ENCODE measurements at regions not wholly inside any gene's neighbourhood (a gene's known extent, or its start where the extent isn't known, plus 50 kb on each side); places are given as distances from the start of the nearest gene placed in this dataset.

GRCh38 chr21:15528346-15528745 is 201.4 kb upstream of the USP25 start:
- no peaks in the 10 kb centered on the region for H3K27me3 ChIP-seq (ENCODE audit: control insufficient read depth in 3 of 3, insufficient read depth in 3 of 3, low read length in 3 of 3)
- no peaks in the 10 kb centered on the region for H3K36me3 ChIP-seq (ENCODE audit: control insufficient read depth in 3 of 3, insufficient read depth in 3 of 3, low read length in 3 of 3)
- no peak overlapping the region for H3K4me3 ChIP-seq (ENCODE audit: low read length in 3 of 3)
- no peak overlapping the region for H3K9ac ChIP-seq (ENCODE audit: low read depth in 1 of 3, low read length in 3 of 3)
- H3K4me1 ChIP-seq (ENCODE audit: control insufficient read depth in 3 of 3, insufficient read depth in 3 of 3, low read length in 3 of 3), result no peaks in the 10 kb centered on the region
- peaks cover 0 to 3% (median 0%) of the 10 kb centered on the region in 3 donors for H3K9me3 ChIP-seq (ENCODE audit: control insufficient read depth in 3 of 3, low read length in 3 of 3)
- H3K27ac ChIP-seq (ENCODE audit: low read depth, low read length), result no peak overlapping the region

GRCh38 chr21:15531986-15532385 is 197.8 kb upstream of the USP25 start:
- H3K36me3 ChIP-seq (ENCODE audit: control insufficient read depth in 3 of 3, insufficient read depth in 3 of 3, low read length in 3 of 3), result no peaks in the 10 kb centered on the region
- no peak overlapping the region for H3K9ac ChIP-seq (ENCODE audit: low read depth in 1 of 3, low read length in 3 of 3)
- no peak overlapping the region for H3K27ac ChIP-seq (ENCODE audit: low read depth, low read length)
- peaks cover 0 to 3% (median 0%) of the 10 kb centered on the region in 3 donors for H3K9me3 ChIP-seq (ENCODE audit: control insufficient read depth in 3 of 3, low read length in 3 of 3)
- H3K4me3 ChIP-seq (ENCODE audit: low read length in 3 of 3), result no peak overlapping the region
- no peaks in the 10 kb centered on the region for H3K27me3 ChIP-seq (ENCODE audit: control insufficient read depth in 3 of 3, insufficient read depth in 3 of 3, low read length in 3 of 3)
- no peaks in the 10 kb centered on the region for H3K4me1 ChIP-seq (ENCODE audit: control insufficient read depth in 3 of 3, insufficient read depth in 3 of 3, low read length in 3 of 3)

- H3K9me3 ChIP-seq (ENCODE audit: control insufficient read depth in 3 of 3, low read length in 3 of 3), result peaks cover 0 to 3% (median 0%) of the 10 kb centered on the region in 3 donors
- H3K4me3 ChIP-seq (ENCODE audit: low read length in 3 of 3), result no peak overlapping the region
- no peak overlapping the region for H3K27ac ChIP-seq (ENCODE audit: low read depth, low read length)
- H3K27me3 ChIP-seq (ENCODE audit: control insufficient read depth in 3 of 3, insufficient read depth in 3 of 3, low read length in 3 of 3), result no peaks in the 10 kb centered on the region
- H3K9ac ChIP-seq (ENCODE audit: low read depth in 1 of 3, low read length in 3 of 3), result no peak overlapping the region
- H3K4me1 ChIP-seq (ENCODE audit: control insufficient read depth in 3 of 3, insufficient read depth in 3 of 3, low read length in 3 of 3), result no peaks in the 10 kb centered on the region
- no peaks in the 10 kb centered on the region for H3K36me3 ChIP-seq (ENCODE audit: control insufficient read depth in 3 of 3, insufficient read depth in 3 of 3, low read length in 3 of 3)
Measured at GRCh38 chr21:15533618-15534017, 196.2 kb upstream of the USP25 start.

- H3K9ac ChIP-seq (ENCODE audit: low read depth in 1 of 3, low read length in 3 of 3), result no peak overlapping the region
- no peak overlapping the region for H3K4me3 ChIP-seq (ENCODE audit: low read length in 3 of 3)
- no peak overlapping the region for H3K27ac ChIP-seq (ENCODE audit: low read depth, low read length)
Measured at GRCh38 chr21:15534450-15534886, 195.3 kb upstream of the USP25 start.

GRCh38 chr21:15539376-15539775 is 190.4 kb upstream of the USP25 start:
- H3K27ac ChIP-seq (ENCODE audit: low read depth, low read length), result no peak overlapping the region
- H3K4me1 ChIP-seq (ENCODE audit: control insufficient read depth in 3 of 3, insufficient read depth in 3 of 3, low read length in 3 of 3), result no peaks in the 10 kb centered on the region
- no peak overlapping the region for H3K9ac ChIP-seq (ENCODE audit: low read depth in 1 of 3, low read length in 3 of 3)
- H3K36me3 ChIP-seq (ENCODE audit: control insufficient read depth in 3 of 3, insufficient read depth in 3 of 3, low read length in 3 of 3), result no peaks in the 10 kb centered on the region
- no peaks in the 10 kb centered on the region for H3K9me3 ChIP-seq (ENCODE audit: control insufficient read depth in 3 of 3, low read length in 3 of 3)
- H3K27me3 ChIP-seq (ENCODE audit: control insufficient read depth in 3 of 3, insufficient read depth in 3 of 3, low read length in 3 of 3), result peaks cover 0 to 2% (median 0%) of the 10 kb centered on the region in 3 donors
- H3K4me3 ChIP-seq (ENCODE audit: low read length in 3 of 3), result no peak overlapping the region

More at GRCh38 chr21:15534450-15534886, 195.3 kb upstream of the USP25 start:
- Histone ChIP-seq H3K4me1 (ENCODE audit: control insufficient read depth in 3 of 3, insufficient read depth in 3 of 3, low read length in 3 of 3) (no peaks in the 10 kb centered on the region), H3K36me3 (ENCODE audit: control insufficient read depth in 3 of 3, insufficient read depth in 3 of 3, low read length in 3 of 3) (no peaks in the 10 kb centered on the region), H3K9me3 (ENCODE audit: control insufficient read depth in 3 of 3, low read length in 3 of 3) (peaks cover 0 to 3% (median 0%) of the 10 kb centered on the region in 3 donors), H3K27me3 (ENCODE audit: control insufficient read depth in 3 of 3, insufficient read depth in 3 of 3, low read length in 3 of 3) (no peaks in the 10 kb centered on the region)

GRCh38 chr21:15543473-15543872 is 186.3 kb upstream of the USP25 start:
- Histone ChIP-seq H3K4me1 (ENCODE audit: control insufficient read depth in 3 of 3, insufficient read depth in 3 of 3, low read length in 3 of 3) (no peaks in the 10 kb centered on the region), H3K27me3 (ENCODE audit: control insufficient read depth in 3 of 3, insufficient read depth in 3 of 3, low read length in 3 of 3) (peaks cover 0 to 2% (median 0%) of the 10 kb centered on the region in 3 donors), H3K9ac (ENCODE audit: low read depth in 1 of 3, low read length in 3 of 3) (no peak overlapping the region), H3K36me3 (ENCODE audit: control insufficient read depth in 3 of 3, insufficient read depth in 3 of 3, low read length in 3 of 3) (no peaks in the 10 kb centered on the region), H3K9me3 (ENCODE audit: control insufficient read depth in 3 of 3, low read length in 3 of 3) (no peaks in the 10 kb centered on the region), H3K27ac (ENCODE audit: low read depth, low read length) (no peak overlapping the region), H3K4me3 (ENCODE audit: low read length in 3 of 3) (no peak overlapping the region)

GRCh38 chr21:15549671-15550070 is 180.1 kb upstream of the USP25 start:
- Histone ChIP-seq H3K4me3 (ENCODE audit: low read length in 3 of 3) (no peak overlapping the region), H3K27ac (ENCODE audit: low read depth, low read length) (no peak overlapping the region), H3K36me3 (ENCODE audit: control insufficient read depth in 3 of 3, insufficient read depth in 3 of 3, low read length in 3 of 3) (no peaks in the 10 kb centered on the region), H3K9me3 (ENCODE audit: control insufficient read depth in 3 of 3, low read length in 3 of 3) (no peaks in the 10 kb centered on the region), H3K27me3 (ENCODE audit: control insufficient read depth in 3 of 3, insufficient read depth in 3 of 3, low read length in 3 of 3) (no peaks in the 10 kb centered on the region), H3K4me1 (ENCODE audit: control insufficient read depth in 3 of 3, insufficient read depth in 3 of 3, low read length in 3 of 3) (peaks cover 0 to 6% (median 0%) of the 10 kb centered on the region in 3 donors), H3K9ac (ENCODE audit: low read depth in 1 of 3, low read length in 3 of 3) (no peak overlapping the region)

- no peaks in the 10 kb centered on the region for H3K27me3 ChIP-seq (ENCODE audit: control insufficient read depth in 3 of 3, insufficient read depth in 3 of 3, low read length in 3 of 3)
- no peaks in the 10 kb centered on the region for H3K36me3 ChIP-seq (ENCODE audit: control insufficient read depth in 3 of 3, insufficient read depth in 3 of 3, low read length in 3 of 3)
- H3K9ac ChIP-seq (ENCODE audit: low read depth in 1 of 3, low read length in 3 of 3), result no peak overlapping the region
- H3K27ac ChIP-seq (ENCODE audit: low read depth, low read length), result no peak overlapping the region
- no peaks in the 10 kb centered on the region for H3K9me3 ChIP-seq (ENCODE audit: control insufficient read depth in 3 of 3, low read length in 3 of 3)
- H3K4me3 ChIP-seq (ENCODE audit: low read length in 3 of 3), result no peak overlapping the region
- H3K4me1 ChIP-seq (ENCODE audit: control insufficient read depth in 3 of 3, insufficient read depth in 3 of 3, low read length in 3 of 3), result peaks cover 0 to 6% (median 0%) of the 10 kb centered on the region in 3 donors
Measured at GRCh38 chr21:15552914-15553494, 176.8 kb upstream of the USP25 start.

GRCh38 chr21:15557925-15558324 is 171.9 kb upstream of the USP25 start:
- Histone ChIP-seq H3K4me1 (ENCODE audit: control insufficient read depth in 3 of 3, insufficient read depth in 3 of 3, low read length in 3 of 3) (no peaks in the 10 kb centered on the region), H3K36me3 (ENCODE audit: control insufficient read depth in 3 of 3, insufficient read depth in 3 of 3, low read length in 3 of 3) (no peaks in the 10 kb centered on the region), H3K4me3 (ENCODE audit: low read length in 3 of 3) (no peak overlapping the region), H3K27ac (ENCODE audit: low read depth, low read length) (no peak overlapping the region), H3K9ac (ENCODE audit: low read depth in 1 of 3, low read length in 3 of 3) (no peak overlapping the region), H3K27me3 (ENCODE audit: control insufficient read depth in 3 of 3, insufficient read depth in 3 of 3, low read length in 3 of 3) (no peaks in the 10 kb centered on the region), H3K9me3 (ENCODE audit: control insufficient read depth in 3 of 3, low read length in 3 of 3) (no peaks in the 10 kb centered on the region)

GRCh38 chr21:15558884-15559283 is 170.9 kb upstream of the USP25 start:
- no peaks in the 10 kb centered on the region for H3K27me3 ChIP-seq (ENCODE audit: control insufficient read depth in 3 of 3, insufficient read depth in 3 of 3, low read length in 3 of 3)
- H3K36me3 ChIP-seq (ENCODE audit: control insufficient read depth in 3 of 3, insufficient read depth in 3 of 3, low read length in 3 of 3), result no peaks in the 10 kb centered on the region
- H3K27ac ChIP-seq (ENCODE audit: low read depth, low read length), result no peak overlapping the region
- H3K9ac ChIP-seq (ENCODE audit: low read depth in 1 of 3, low read length in 3 of 3), result no peak overlapping the region
- H3K4me1 ChIP-seq (ENCODE audit: control insufficient read depth in 3 of 3, insufficient read depth in 3 of 3, low read length in 3 of 3), result no peaks in the 10 kb centered on the region
- no peak overlapping the region for H3K4me3 ChIP-seq (ENCODE audit: low read length in 3 of 3)
- no peaks in the 10 kb centered on the region for H3K9me3 ChIP-seq (ENCODE audit: control insufficient read depth in 3 of 3, low read length in 3 of 3)

Measured in skeletal muscle tissue (tissue), 3 donors.